ENCODE measurements at regions not wholly inside any gene's neighbourhood (a gene's known extent, or its start where the extent isn't known, plus 50 kb on each side); places are given as distances from the start of the nearest gene placed in this dataset.
"Not testable (repeated sequence)": the region's sequence is repeated elsewhere in the genome, so short reads cannot be mapped to it uniquely, and the experiment has no call there.

- no peak for DNase-seq
These were observed 69.4 kb downstream of the TOMM20 start for GRCh38 chr1:235059221-235059620.

GRCh38 chr1:235058695-235059094 lies 69.9 kb downstream of the TOMM20 start:
- DNase-seq: no peak

- no peak for DNase-seq
These were observed 71.0 kb downstream of the TOMM20 start for GRCh38 chr1:235057385-235058306.

GRCh38 chr1:235056937-235057336 lies 71.7 kb downstream of the TOMM20 start:
- DNase-seq: no peak

GRCh38 chr1:235054936-235055335 lies 73.7 kb downstream of the TOMM20 start:
- no peak for DNase-seq

- DNase-seq: no peak
These were observed 74.2 kb downstream of the TOMM20 start for GRCh38 chr1:235054466-235054865.

DNA sequence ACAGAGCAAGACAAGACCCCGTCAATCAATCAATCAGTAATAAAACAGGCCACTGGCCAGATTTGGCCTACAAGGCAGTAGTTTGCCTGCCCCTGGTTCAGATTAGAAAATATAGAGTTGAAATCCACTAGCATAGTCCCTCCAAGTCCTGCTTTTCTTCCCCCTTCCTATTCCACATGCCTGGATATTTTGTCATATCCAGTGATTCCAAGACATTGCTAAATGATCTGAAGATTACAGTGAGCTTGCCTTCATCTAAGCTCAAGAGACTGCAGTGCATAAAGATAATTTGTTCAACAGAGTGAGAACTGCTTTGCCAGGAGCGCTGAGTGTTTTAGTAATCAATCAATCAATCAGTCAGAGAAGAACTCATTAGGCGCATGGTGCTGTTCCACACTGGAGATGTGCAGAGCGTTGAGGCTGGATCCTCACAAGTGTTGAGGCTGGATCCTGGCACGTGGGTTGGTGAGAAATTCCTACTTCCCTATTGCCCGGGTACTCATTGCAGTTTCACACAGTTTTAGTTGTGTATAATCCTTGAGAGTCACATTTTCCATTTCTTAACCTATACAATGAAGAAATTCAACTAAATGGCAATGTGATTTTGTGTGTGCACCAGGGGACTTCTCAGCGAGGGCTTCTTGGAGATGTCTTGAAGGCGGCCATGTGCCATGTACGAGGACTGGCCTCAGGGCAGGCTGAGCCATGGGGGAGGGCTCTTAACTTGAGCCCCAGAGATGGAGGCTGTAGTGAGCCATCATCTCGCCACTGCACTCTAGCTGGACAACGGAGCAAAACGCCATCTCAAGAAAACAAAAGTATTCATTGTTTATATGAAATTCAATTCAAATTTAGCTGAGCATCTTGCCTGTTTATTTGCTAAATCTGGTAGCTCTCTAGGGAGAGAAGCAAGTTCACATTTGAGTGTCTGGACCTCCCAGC lies 76.3 kb downstream of the TOMM20 start:
- no peak for DNase-seq

DNA sequence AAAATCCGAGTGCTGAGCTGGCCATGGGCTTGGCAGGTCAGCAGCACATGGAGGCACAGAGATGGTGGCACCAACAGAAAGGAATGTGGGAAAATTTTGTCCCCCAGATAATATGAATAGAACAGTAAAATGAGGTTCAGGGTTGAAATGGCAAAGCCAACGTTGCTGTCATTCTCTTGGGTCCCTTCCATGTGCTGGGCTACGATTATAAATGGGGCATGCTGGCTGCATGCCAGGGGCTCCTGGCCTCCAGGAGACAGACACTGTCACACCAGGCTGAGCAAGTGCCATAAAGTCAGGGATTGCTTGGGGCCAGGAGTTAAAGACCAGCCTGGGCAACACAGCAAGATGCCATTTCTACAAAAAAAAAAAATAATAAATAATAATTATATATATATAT lies 77.1 kb downstream of the TOMM20 start:
- DNase-seq: no peak

DNA sequence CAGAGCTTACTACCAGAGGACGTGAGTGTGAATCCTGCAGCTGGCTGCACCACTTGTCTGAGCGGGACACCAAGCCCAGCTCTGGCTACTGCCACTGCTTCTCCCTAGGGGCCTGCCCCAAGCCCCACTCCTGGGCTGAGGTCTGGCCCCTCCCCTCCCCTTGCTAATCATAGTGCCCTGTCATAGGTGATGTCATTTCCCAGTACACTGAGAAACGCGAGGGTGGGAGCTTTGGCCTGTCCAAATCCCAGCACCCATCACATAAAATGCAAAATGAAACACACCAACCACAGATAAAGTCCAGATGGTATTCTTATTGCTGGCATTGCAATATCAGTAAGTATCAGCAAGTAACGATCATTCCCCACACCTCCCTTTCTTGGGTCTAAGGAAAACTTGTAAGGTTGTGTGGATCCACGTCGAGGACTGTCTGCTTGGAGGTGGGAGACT lies 77.7 kb downstream of the TOMM20 start:
- no peak for DNase-seq

GRCh38 chr1:235049716-235050378 lies 78.8 kb downstream of the TOMM20 start:
- DNase-seq: not testable (repeated sequence)

DNA sequence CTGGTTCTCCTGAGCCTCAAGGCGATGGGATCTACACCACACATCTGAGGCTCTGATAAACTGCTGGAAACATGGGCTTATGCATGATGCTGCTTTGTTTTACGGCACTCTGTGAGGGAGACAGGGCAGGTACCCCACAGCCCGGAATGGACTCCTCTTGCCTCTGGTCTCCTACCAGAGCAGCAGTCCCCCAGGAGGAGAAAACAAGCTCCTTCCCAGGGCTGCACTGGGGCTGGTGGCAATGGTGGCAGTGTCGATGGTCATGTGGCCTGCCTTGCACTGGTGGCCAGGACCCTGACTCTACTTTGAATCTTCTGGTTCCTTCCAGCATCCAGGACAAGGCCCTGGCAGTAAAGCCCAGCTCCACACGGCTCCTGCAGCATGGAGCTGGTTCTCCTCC lies 79.4 kb downstream of the TOMM20 start:
- no peak for DNase-seq

- no peak for DNase-seq
These were observed 81.2 kb downstream of the TOMM20 start for GRCh38 chr1:235047331-235047871.

- no peak for DNase-seq
These were observed 82.6 kb downstream of the TOMM20 start for GRCh38 chr1:235045921-235046601.

GRCh38 chr1:235045034-235045690 lies 83.5 kb downstream of the TOMM20 start:
- DNase-seq: no peak

GRCh38 chr1:235043234-235043633 lies 85.4 kb downstream of the TOMM20 start:
- no peak for DNase-seq

DNA sequence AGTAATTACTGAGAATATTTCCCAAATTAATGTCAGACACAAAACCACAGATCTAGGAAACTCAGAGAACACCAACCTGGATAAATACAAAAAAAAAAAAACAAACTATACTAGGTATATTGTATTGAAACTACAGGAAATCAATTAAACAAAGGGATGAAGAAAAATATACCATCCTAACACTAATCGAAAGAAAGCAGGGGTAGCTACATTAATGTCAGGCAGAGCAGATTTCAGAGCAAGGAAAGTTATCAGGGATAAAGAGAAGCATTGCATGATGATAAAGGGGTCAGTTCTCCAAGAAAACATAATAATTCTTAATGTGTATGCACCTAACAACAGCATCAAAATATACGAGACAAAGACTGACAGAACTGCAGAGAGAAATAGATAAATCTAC lies 89.9 kb downstream of the TOMM20 start:
- DNase-seq: no peak

DNA sequence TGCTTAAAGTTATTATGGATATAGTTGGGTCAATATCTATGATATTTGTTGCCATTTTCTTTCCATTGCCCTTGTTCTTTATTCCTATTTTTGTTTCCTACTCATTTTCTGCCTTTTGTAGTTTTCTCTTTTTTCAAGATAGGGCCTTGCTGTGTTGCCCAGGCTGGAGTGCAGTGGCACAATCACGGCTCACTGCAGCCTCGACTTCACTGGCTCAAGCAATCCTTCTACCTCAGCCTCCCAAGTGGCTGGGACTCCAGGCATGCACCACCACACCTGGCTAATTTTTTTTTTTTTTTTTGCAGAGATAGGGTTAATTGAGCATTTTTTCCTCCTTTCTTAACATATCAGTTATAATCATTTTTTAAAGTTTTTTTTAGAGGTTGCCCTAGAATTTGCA lies 92.7 kb downstream of the TOMM20 start:
- no peak for DNase-seq

DNA sequence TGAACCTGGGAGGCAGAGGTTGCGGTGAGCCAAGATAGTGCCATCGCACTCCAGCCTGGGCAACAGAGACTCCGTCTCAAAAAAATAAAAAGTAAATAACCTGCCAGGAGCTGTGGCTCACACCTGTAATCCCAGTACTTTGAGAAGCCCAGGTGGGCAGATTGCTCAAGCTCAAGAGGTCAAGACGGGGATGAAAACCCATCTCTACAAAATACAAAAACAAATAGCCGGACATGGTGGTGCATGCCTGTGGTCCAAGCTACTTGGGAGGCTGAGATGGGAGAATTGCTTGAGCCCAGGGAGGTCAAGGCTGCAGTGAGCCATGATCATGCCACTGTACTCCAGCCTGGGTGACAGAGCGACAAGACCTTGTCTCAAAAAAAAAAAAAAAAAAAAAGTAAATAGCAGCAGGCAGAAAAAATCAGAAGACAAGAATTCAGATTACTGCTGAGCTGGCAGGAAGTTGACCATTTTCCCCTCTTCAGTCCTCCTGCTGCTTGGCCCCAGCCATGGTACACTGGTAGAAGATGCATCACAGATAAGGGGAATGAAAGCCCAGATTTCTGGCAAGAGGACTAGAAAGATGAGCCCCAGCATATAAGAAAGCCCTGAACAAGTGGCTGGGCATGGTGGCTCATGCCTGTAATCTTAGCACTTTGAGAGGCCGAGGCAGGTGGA lies 97.6 kb downstream of the TOMM20 start:
- no peak for DNase-seq

DNA sequence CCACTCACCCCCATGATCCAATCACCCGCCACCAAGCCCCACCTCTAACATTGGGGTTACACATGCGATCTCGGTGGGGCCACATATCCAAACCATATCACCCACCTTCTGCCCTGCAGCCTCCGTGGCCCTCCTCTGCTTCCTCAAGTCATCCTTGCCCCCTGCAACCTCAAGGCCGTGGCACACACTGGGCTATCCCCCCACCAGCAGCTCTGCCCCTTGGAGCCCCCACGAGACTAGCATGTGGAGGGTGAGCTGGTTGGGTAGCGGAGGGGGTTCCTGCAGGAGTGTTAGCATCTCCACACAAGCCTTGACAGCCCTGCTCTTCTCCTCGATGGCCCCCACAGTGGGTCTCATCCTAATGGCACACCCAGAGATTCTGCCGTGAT lies 100.8 kb downstream of the TOMM20 start:
- no peak for DNase-seq

GRCh38 chr1:235027076-235027861 lies 101.4 kb downstream of the TOMM20 start:
- DNase-seq: no peak

All from stimulated activated CD4-positive, alpha-beta T cell treated with anti-CD3 and anti-CD28 coated beads, Interleukin-4, amount 100 ng/mL, for 4 hours (primary cell).